ENCODE measurements at regions not wholly inside any gene's neighbourhood (a gene's known extent, or its start where the extent isn't known, plus 50 kb on each side); places are given as distances from the start of the nearest gene placed in this dataset.

- TF ChIP-seq BHLHE40 (IDR thresholded peaks at IDR 0.05; ENCODE audit: borderline replicate concordance) = no peak
- TF ChIP-seq SUZ12 (IDR thresholded peaks at IDR 0.05) = no peak
- no peak for TF ChIP-seq FOXA1 (IDR thresholded peaks at IDR 0.05)
- TF ChIP-seq FOXK2 (IDR thresholded peaks at IDR 0.05) = no peak
- TF ChIP-seq SP1 (IDR thresholded peaks at IDR 0.05) = no peak
Observed at GRCh38 chr2:105972927-105973326, 221.2 kb downstream of the UXS1 start.

Measured in HEK293T (cell line).